Sigmoid colon (tissue), 6 donors: ENCODE measurements at regions not wholly inside any gene's neighbourhood (a gene's known extent, or its start where the extent isn't known, plus 50 kb on each side); places are given as distances from the start of the nearest gene placed in this dataset.

Source experiments
- DNase-seq: peaks from one replicate; pipeline ENCODE4 v3.0.0-alpha.2; 2019
- H3K27ac ChIP-seq, 4 donors: fragments of 200-600 bp; sonication (generic); one replicate each; pipeline ENCODE4 v1.5.1; 2016 to 2019; ENCODE audit warnings: mild to moderate bottlenecking in 1 of 4
- H3K27me3 ChIP-seq, 3 donors: fragments of 200-600 bp; sonication (generic); one replicate each; pipeline ENCODE4 v1.5.1; 2019; ENCODE audit warnings: mild to moderate bottlenecking in 1 of 3
- H3K36me3 ChIP-seq, 4 donors: fragments of 200-600 bp; sonication (generic); one replicate each; pipeline ENCODE4 v1.5.1; 2016 to 2019
- H3K4me1 ChIP-seq, 4 donors: fragments of 200-600 bp; sonication (generic); one replicate each; pipeline ENCODE4 v1.5.1; 2017 to 2019
- H3K4me3 ChIP-seq, 4 donors: fragments of 200-600 bp; sonication (generic); one replicate each; pipeline ENCODE4 v1.5.1; 2017 to 2019; ENCODE audit warnings: mild to moderate bottlenecking in 2 of 4, moderate library complexity in 1 of 4
- H3K9me3 ChIP-seq, 4 donors: fragments of 200-600 bp in 3 of 4; sonication (generic) in 3 of 4; one replicate each; pipeline versions ENCODE4 v1.5.1 to v1.6.1; 2013 to 2019
- CTCF ChIP-seq, 4 experiments: fragments of 450-650 bp in 3 of 4; fragments of 200-600 bp in 1 of 4; IDR thresholded peaks; one replicate each; pipeline ENCODE4 v1.5.1; 2016 to 2019; ENCODE audit warnings: antibody characterized with exemption in 4 of 4, mild to moderate bottlenecking in 3 of 4, moderate library complexity in 2 of 4
- EP300 ChIP-seq, 4 donors: sonication (generic); formaldehyde crosslinking; IDR thresholded peaks; one replicate each; pipeline ENCODE4 v1.6.1; 2017; ENCODE audit warnings: antibody characterized with exemption in 4 of 4
- POLR2A ChIP-seq, 2 donors: fragments of 450-650 bp; IDR thresholded peaks; one replicate each; pipeline ENCODE4 v1.6.1; 2016; ENCODE audit warnings: antibody characterized with exemption in 2 of 2, mild to moderate bottlenecking in 2 of 2, moderate library complexity in 2 of 2
- POLR2AphosphoS5 ChIP-seq, 4 donors: sonication (generic); formaldehyde crosslinking; IDR thresholded peaks; one replicate each; pipeline ENCODE4 v1.6.1; 2017; ENCODE audit warnings: antibody characterized with exemption in 4 of 4
- WGBS, 2 donors: extraction: QIAGEN DNeasy Blood & Tissue Kit; methylation state at CpG; one replicate each; pipeline ENCODE4 v1.1.7; 2013; 5-methylcytosine and 5-hydroxymethylcytosine counted together
- intact Hi-C: fragments of 100-400 bp; cut with DNase I; formaldehyde crosslinking; loops from one replicate; pipeline ENCODE4 v1.15.1; 2023
- donor health status: healthy with polysubstance abuse.
- donor health status: healthy.

- Histone ChIP-seq H3K36me3 (no peaks in the 10 kb centered on the region), H3K27ac (no peak overlapping the region), H3K4me1 (no peaks in the 10 kb centered on the region), H3K4me3 (no peak overlapping the region), H3K9me3 (no peaks in the 10 kb centered on the region), H3K27me3 (no peaks in the 10 kb centered on the region)
- intact Hi-C loops, result no loop called here
- no peak for TF ChIP-seq CTCF (IDR thresholded peaks at IDR 0.05)
- no peak for TF ChIP-seq EP300 (IDR thresholded peaks at IDR 0.05)
- TF ChIP-seq POLR2A (IDR thresholded peaks at IDR 0.05), result no peak
- no peak for TF ChIP-seq POLR2AphosphoS5 (IDR thresholded peaks at IDR 0.05)
- no peak for DNase-seq
- 56 to 73% methylated on average over 2 of the region's 2 CpGs for WGBS, 2 donors
These were observed 226.4 kb upstream of the RRP15 start for GRCh38 chr1:218058730-218059129.

GRCh38 chr1:218064426-218064825 lies 220.7 kb upstream of the RRP15 start:
- TF ChIP-seq EP300 (IDR thresholded peaks at IDR 0.05), result no peak
- TF ChIP-seq CTCF (IDR thresholded peaks at IDR 0.05), result no peak
- TF ChIP-seq POLR2A (IDR thresholded peaks at IDR 0.05), result no peak
- TF ChIP-seq POLR2AphosphoS5 (IDR thresholded peaks at IDR 0.05), result no peak
- H3K36me3 ChIP-seq, result no peaks in the 10 kb centered on the region
- H3K9me3 ChIP-seq, result peaks cover 0 to 3% (median 0%) of the 10 kb centered on the region in 4 donors
- H3K27ac ChIP-seq, result no peak overlapping the region
- no peaks in the 10 kb centered on the region for H3K27me3 ChIP-seq
- 79 to 85% methylated on average over 5 of the region's 5 CpGs for WGBS, 2 donors
- intact Hi-C loops, result no loop called here
- no peak for DNase-seq
- H3K4me1 ChIP-seq, result no peaks in the 10 kb centered on the region
- no peak overlapping the region for H3K4me3 ChIP-seq

GRCh38 chr1:218066332-218066731 lies 218.8 kb upstream of the RRP15 start:
- no peaks in the 10 kb centered on the region for H3K4me1 ChIP-seq
- no peaks in the 10 kb centered on the region for H3K36me3 ChIP-seq
- no peak overlapping the region for H3K27ac ChIP-seq
- peaks cover 0 to 3% (median 0%) of the 10 kb centered on the region in 4 donors for H3K9me3 ChIP-seq
- H3K27me3 ChIP-seq, result no peaks in the 10 kb centered on the region
- TF ChIP-seq CTCF (IDR thresholded peaks at IDR 0.05) (no peak), POLR2A (IDR thresholded peaks at IDR 0.05) (no peak), EP300 (IDR thresholded peaks at IDR 0.05) (no peak), POLR2AphosphoS5 (IDR thresholded peaks at IDR 0.05) (no peak)
- intact Hi-C loops, result no loop called here
- DNase-seq, result no peak
- 62 to 76% methylated on average over 3 of the region's 3 CpGs for WGBS, 2 donors
- no peak overlapping the region for H3K4me3 ChIP-seq

GRCh38 chr1:218068241-218068640 lies 216.9 kb upstream of the RRP15 start:
- DNase-seq, result no peak
- Histone ChIP-seq H3K36me3 (no peaks in the 10 kb centered on the region), H3K4me1 (no peaks in the 10 kb centered on the region), H3K4me3 (no peak overlapping the region), H3K27ac (no peak overlapping the region), H3K9me3 (peaks cover 0 to 3% (median 0%) of the 10 kb centered on the region in 4 donors), H3K27me3 (no peaks in the 10 kb centered on the region)
- 25 to 52% methylated on average over 1 of the region's 1 CpG for WGBS, 2 donors
- no peak for TF ChIP-seq EP300 (IDR thresholded peaks at IDR 0.05)
- no peak for TF ChIP-seq POLR2A (IDR thresholded peaks at IDR 0.05)
- TF ChIP-seq POLR2AphosphoS5 (IDR thresholded peaks at IDR 0.05), result no peak
- TF ChIP-seq CTCF (IDR thresholded peaks at IDR 0.05), result no peak
- intact Hi-C loops, result no loop called here

GRCh38 chr1:218069180-218069579 lies 215.9 kb upstream of the RRP15 start:
- no peaks in the 10 kb centered on the region for H3K27me3 ChIP-seq
- intact Hi-C loops, result no loop called here
- H3K27ac ChIP-seq, result no peak overlapping the region
- no peaks in the 10 kb centered on the region for H3K4me1 ChIP-seq
- TF ChIP-seq POLR2AphosphoS5 (IDR thresholded peaks at IDR 0.05), result no peak
- TF ChIP-seq POLR2A (IDR thresholded peaks at IDR 0.05), result no peak
- TF ChIP-seq EP300 (IDR thresholded peaks at IDR 0.05), result no peak
- TF ChIP-seq CTCF (IDR thresholded peaks at IDR 0.05), result no peak
- 26 to 34% methylated on average over 2 of the region's 2 CpGs for WGBS, 2 donors
- no peaks in the 10 kb centered on the region for H3K36me3 ChIP-seq
- DNase-seq, result no peak
- H3K4me3 ChIP-seq, result no peak overlapping the region
- H3K9me3 ChIP-seq, result no peaks in the 10 kb centered on the region
